ENCODE measurements at regions not wholly inside any gene's neighbourhood (a gene's known extent, or its start where the extent isn't known, plus 50 kb on each side); places are given as distances from the start of the nearest gene placed in this dataset.
A peak's percentile ranks its signal among the peaks of the same experiment; 100 is the strongest.

DNA sequence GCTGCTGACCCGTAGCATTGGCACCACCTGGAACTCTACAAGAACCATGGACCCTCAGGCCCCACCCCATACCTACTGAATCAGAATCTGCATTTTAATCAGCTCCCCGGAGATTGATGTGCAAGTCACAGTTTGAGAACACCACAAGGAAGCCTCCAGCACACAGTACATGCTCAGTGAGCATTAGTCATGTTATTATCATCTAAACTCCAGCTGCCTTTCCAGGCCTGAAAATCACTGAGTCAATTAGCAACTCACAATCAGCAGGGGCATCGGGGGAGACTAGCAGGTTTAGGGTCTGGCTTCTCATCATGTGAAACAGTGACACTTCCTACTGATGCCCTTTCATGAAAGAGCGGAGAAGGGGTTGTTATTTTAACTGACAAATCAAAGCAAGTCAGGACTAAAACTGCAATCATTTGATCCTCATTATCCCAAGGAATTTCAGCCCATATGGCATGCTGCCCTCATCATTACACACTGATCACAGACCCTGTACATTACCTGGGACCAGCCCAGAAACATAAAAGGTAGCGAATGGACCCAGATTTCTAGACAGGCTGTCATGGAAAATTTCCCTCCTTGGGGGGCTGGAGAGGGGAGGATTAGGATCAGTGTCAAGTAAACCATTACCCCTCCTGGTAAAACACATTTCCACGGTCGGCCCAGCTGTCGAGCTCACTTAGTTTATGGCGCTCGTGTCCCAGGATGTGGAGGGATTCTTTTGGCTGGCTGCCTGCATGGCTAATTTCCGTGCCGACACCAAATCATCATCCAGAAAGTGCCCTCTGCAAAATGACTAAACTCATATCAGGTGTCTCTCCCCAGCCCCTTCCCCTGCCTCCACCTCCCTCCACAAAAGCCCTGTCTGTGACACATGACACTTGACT, 122.8 kb downstream of the PRLHR start:
- H3K4me3 ChIP-seq (ENCODE audit: low read depth, low read length), result no peak overlapping the region
- TF ChIP-seq, protein P1, sequence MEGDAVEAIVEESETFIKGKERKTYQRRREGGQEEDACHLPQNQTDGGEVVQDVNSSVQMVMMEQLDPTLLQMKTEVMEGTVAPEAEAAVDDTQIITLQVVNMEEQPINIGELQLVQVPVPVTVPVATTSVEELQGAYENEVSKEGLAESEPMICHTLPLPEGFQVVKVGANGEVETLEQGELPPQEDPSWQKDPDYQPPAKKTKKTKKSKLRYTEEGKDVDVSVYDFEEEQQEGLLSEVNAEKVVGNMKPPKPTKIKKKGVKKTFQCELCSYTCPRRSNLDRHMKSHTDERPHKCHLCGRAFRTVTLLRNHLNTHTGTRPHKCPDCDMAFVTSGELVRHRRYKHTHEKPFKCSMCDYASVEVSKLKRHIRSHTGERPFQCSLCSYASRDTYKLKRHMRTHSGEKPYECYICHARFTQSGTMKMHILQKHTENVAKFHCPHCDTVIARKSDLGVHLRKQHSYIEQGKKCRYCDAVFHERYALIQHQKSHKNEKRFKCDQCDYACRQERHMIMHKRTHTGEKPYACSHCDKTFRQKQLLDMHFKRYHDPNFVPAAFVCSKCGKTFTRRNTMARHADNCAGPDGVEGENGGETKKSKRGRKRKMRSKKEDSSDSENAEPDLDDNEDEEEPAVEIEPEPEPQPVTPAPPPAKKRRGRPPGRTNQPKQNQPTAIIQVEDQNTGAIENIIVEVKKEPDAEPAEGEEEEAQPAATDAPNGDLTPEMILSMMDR (conservative IDR thresholded peaks at IDR 0.05; ENCODE audit: low read depth, low read length), result no peak
- no peak for DNase-seq (ENCODE audit: low read depth)

GRCh38 chr10:118471863-118472262, 123.6 kb downstream of the PRLHR start:
- TF ChIP-seq, protein P1 (conservative IDR thresholded peaks at IDR 0.05; ENCODE audit: low read depth, low read length), result no peak
- DNase-seq (ENCODE audit: low read depth), result peak; percentile 42
- no peak overlapping the region for H3K4me3 ChIP-seq (ENCODE audit: low read depth, low read length)

DNA sequence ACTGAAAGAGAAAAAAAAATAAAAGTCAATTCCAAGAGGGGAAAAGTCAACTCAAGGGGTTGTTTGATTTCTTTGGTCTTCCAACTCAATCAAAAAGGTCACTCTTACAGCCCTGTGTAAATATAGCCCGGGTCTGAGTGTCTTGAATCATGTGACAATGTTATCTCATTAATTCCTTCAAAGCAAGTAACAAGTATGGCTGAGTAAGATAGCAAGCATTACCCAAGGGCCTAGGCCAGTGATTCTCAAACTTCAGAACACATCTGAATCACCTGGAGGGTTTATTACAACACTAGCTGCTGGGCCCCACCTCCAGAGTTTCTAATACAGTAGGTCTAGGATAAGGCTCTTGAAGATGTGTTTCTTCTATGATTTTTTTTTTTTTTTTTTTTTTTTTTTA, 125.0 kb downstream of the PRLHR start:
- H3K4me3 ChIP-seq (ENCODE audit: low read depth, low read length), result no peak overlapping the region
- TF ChIP-seq, protein P1 (conservative IDR thresholded peaks at IDR 0.05; ENCODE audit: low read depth, low read length), result no peak
- no peak for DNase-seq (ENCODE audit: low read depth)

- TF ChIP-seq, protein P1 (conservative IDR thresholded peaks at IDR 0.05; ENCODE audit: low read depth, low read length), result no peak
- no peak overlapping the region for H3K4me3 ChIP-seq (ENCODE audit: low read depth, low read length)
- no peak for DNase-seq (ENCODE audit: low read depth)
Observed at GRCh38 chr10:118467200-118467599, 125.1 kb upstream of the FAM204A start.

DNA sequence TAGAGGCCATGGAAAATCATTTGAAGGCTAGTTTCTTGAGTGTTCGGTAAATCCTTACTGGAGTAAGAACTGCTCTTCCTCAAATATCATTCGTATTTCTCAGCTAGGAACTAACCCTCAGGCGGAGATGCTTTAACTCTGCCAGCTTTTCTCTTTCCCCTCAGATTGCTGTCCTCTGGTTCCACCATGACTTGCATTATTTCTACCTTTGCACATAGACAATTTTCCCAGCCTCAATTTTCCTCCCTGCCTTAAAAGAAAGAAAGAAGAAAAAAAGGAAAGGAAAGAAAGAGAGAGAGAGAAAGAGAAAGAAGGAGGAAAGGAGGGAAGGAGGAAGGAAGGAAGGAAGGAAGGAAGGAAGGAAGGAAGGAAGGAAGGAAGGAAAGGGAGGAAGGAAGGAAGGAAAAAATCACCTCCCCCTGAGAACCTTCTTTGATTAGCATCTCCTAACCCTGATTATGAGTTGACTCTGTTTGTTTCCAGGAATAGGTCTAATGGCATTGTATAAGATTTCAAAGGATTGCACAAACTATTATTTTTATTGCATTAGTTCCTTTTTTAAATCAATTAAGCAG, 123.3 kb upstream of the FAM204A start:
- no peak overlapping the region for H3K4me3 ChIP-seq (ENCODE audit: low read depth, low read length)
- TF ChIP-seq, protein P1 (conservative IDR thresholded peaks at IDR 0.05; ENCODE audit: low read depth, low read length), result no peak
- DNase-seq (ENCODE audit: low read depth), result no peak

DNA sequence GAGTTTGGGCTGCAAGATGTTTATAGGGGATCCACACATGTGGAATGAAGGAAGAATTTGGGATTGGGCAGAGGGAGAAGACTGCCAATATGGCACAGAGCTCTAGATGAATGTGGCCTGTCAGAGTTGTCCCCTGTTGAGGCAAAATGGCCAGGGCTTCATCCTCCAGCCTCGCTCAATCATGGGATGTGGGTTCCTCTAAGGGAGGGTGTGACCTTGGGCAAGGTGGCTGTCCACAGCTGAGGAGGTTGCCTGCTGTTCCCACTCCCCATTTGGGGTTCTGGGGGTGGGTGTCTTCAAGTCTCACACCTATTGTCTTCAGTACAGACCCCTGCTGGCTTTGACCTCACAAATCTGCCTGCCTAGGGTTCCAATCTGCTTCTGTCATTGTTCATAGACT, 121.6 kb upstream of the FAM204A start:
- DNase-seq (ENCODE audit: low read depth), result no peak
- TF ChIP-seq, protein P1 (conservative IDR thresholded peaks at IDR 0.05; ENCODE audit: low read depth, low read length), result no peak

More for the DNA sequence above, 121.6 kb upstream of the FAM204A start:
- no peak overlapping the region for H3K4me3 ChIP-seq (ENCODE audit: low read depth, low read length)
